ENCODE measurements at regions not wholly inside any gene's neighbourhood (a gene's known extent, or its start where the extent isn't known, plus 50 kb on each side); places are given as distances from the start of the nearest gene placed in this dataset.

- no peak for TF ChIP-seq CTCF (IDR thresholded peaks at IDR 0.05; ENCODE audit: unreplicated experiment)
- no peaks in the 10 kb centered on the region for H3K36me3 Mint-ChIP-seq (ENCODE audit: insufficient read depth, unreplicated experiment)
- no peak overlapping the region for H3K4me3 Mint-ChIP-seq (ENCODE audit: unreplicated experiment)
- H3K27me3 Mint-ChIP-seq (ENCODE audit: insufficient read depth, unreplicated experiment): no peaks in the 10 kb centered on the region
- no peak overlapping the region for H3K27ac Mint-ChIP-seq (ENCODE audit: low read depth, unreplicated experiment)
- ChIA-PET POLR2A (no interaction called here), CTCF (no interaction called here)
- no peak for DNase-seq (ENCODE audit: unreplicated experiment)
- peaks cover 7% of the 10 kb centered on the region for H3K4me1 Mint-ChIP-seq (ENCODE audit: insufficient read depth, unreplicated experiment)
- peaks cover 10% of the 10 kb centered on the region for H3K9me3 Mint-ChIP-seq (ENCODE audit: unreplicated experiment)
- no TSS peak for BruUV-seq (replicated peaks)
- intact Hi-C loops (cut with micrococcal nuclease): no loop called here
Measured at GRCh38 chr18:73482901-73483300, 615.1 kb upstream of the NETO1 start.

- Mint-ChIP-seq H3K4me3 (ENCODE audit: unreplicated experiment) (no peak overlapping the region), H3K36me3 (ENCODE audit: insufficient read depth, unreplicated experiment) (no peaks in the 10 kb centered on the region), H3K27me3 (ENCODE audit: insufficient read depth, unreplicated experiment) (no peaks in the 10 kb centered on the region), H3K4me1 (ENCODE audit: insufficient read depth, unreplicated experiment) (peaks cover 7% of the 10 kb centered on the region), H3K9me3 (ENCODE audit: unreplicated experiment) (peaks cover 7% of the 10 kb centered on the region), H3K27ac (ENCODE audit: low read depth, unreplicated experiment) (no peak overlapping the region)
- ChIA-PET CTCF (interaction anchor here (0.6 to 1.2 kb wide), 3 partner anchors 637 to 1843 kb away, joined by 3 to 5 read pairs (median 3); no protein-coding TSS in a partner anchor), POLR2A (no interaction called here)
- peak; percentile 45 for DNase-seq (ENCODE audit: unreplicated experiment)
- BruUV-seq (replicated peaks): no TSS peak
- intact Hi-C loops (cut with micrococcal nuclease): no loop called here
- no peak for TF ChIP-seq CTCF (IDR thresholded peaks at IDR 0.05; ENCODE audit: unreplicated experiment)
Measured at GRCh38 chr18:73479477-73479876, 611.7 kb upstream of the NETO1 start.

DNA sequence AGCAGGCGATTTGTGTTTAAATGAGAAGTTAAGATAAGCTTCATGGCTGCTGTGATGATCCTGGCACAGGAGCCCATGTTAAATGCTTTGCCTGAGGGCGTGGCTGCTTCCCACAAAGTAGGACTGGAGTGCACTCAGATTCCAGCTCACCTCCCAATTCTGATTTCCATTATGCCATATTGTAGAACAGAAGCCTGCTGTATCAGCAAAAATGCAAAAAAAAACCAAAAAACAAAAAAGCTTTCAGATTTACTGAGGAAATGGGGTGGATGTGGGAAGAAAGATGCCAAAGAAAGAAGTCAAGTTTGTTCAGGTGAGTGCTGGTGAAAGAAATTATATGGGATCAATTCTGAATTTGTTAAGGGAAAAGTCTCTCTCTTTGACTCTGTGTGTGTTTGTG is 610.4 kb upstream of the NETO1 start:
- no peaks in the 10 kb centered on the region for H3K36me3 Mint-ChIP-seq (ENCODE audit: insufficient read depth, unreplicated experiment)
- no peak for DNase-seq (ENCODE audit: unreplicated experiment)
- POLR2A ChIA-PET: interaction anchor here (0.6 kb wide), 1 partner anchor 65 kb away, joined by 3 read pairs; no protein-coding TSS in a partner anchor
- peaks cover 7% of the 10 kb centered on the region for H3K4me1 Mint-ChIP-seq (ENCODE audit: insufficient read depth, unreplicated experiment)
- no TSS peak for BruUV-seq (replicated peaks)
- no peaks in the 10 kb centered on the region for H3K27me3 Mint-ChIP-seq (ENCODE audit: insufficient read depth, unreplicated experiment)
- no peak for TF ChIP-seq CTCF (IDR thresholded peaks at IDR 0.05; ENCODE audit: unreplicated experiment)
- peaks cover 7% of the 10 kb centered on the region for H3K9me3 Mint-ChIP-seq (ENCODE audit: unreplicated experiment)
- no peak overlapping the region for H3K4me3 Mint-ChIP-seq (ENCODE audit: unreplicated experiment)
- no peak overlapping the region for H3K27ac Mint-ChIP-seq (ENCODE audit: low read depth, unreplicated experiment)
- intact Hi-C loops (cut with micrococcal nuclease): no loop called here
- CTCF ChIA-PET: no interaction called here

DNA sequence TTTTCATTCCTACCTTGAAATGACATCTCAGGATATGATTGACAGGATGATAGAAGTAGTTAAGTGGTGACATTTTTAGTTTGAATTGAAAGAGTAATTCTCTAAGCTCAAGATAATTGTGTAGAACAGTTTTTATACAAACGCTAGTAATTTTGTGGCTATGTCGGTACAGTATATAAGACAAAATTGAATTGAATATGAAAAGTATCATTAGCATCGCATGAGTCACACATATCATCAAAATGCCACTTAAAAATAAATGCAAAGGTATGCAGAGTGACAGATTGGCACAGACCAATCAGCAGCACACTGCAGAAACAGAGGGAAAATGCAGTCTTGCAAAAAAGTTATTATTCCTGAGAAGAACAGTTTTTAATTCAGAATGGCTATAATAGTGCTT is 608.2 kb upstream of the NETO1 start:
- H3K27me3 Mint-ChIP-seq (ENCODE audit: insufficient read depth, unreplicated experiment): no peaks in the 10 kb centered on the region
- ChIA-PET POLR2A (no interaction called here), CTCF (no interaction called here)
- no peak for DNase-seq (ENCODE audit: unreplicated experiment)
- TF ChIP-seq CTCF (IDR thresholded peaks at IDR 0.05; ENCODE audit: unreplicated experiment): no peak
- peaks cover 7% of the 10 kb centered on the region for H3K4me1 Mint-ChIP-seq (ENCODE audit: insufficient read depth, unreplicated experiment)
- no peaks in the 10 kb centered on the region for H3K36me3 Mint-ChIP-seq (ENCODE audit: insufficient read depth, unreplicated experiment)
- BruUV-seq (replicated peaks): no TSS peak
- H3K4me3 Mint-ChIP-seq (ENCODE audit: unreplicated experiment): no peak overlapping the region
- peaks cover 7% of the 10 kb centered on the region for H3K9me3 Mint-ChIP-seq (ENCODE audit: unreplicated experiment)
- intact Hi-C loops (cut with micrococcal nuclease): no loop called here
- H3K27ac Mint-ChIP-seq (ENCODE audit: low read depth, unreplicated experiment): no peak overlapping the region

Measured in MCF 10A (cell line).